ENCODE measurements at regions not wholly inside any gene's neighbourhood (a gene's known extent, or its start where the extent isn't known, plus 50 kb on each side); places are given as distances from the start of the nearest gene placed in this dataset.

GRCh38 chr3:34207002-34207401, 408.6 kb downstream of the PDCD6IP start:
- no peak for DNase-seq
- H3K27ac ChIP-seq, result no peak overlapping the region

GRCh38 chr3:34207806-34208205, 409.4 kb downstream of the PDCD6IP start:
- no peak for TF ChIP-seq CTCF (IDR thresholded peaks at IDR 0.05)
- DNase-seq (no peak), ATAC-seq (no peak)
- Histone ChIP-seq H3K27ac (no peak overlapping the region), H3K27me3 (no peaks in the 10 kb centered on the region), H3K4me1 (no peaks in the 10 kb centered on the region), H3K36me3 (no peaks in the 10 kb centered on the region), H3K4me3 (no peak overlapping the region), H3K9me3 (no peaks in the 10 kb centered on the region)
- intact Hi-C loops (cut with DNase I), result no loop called here

More at GRCh38 chr3:34207002-34207401, 408.6 kb downstream of the PDCD6IP start:
- H3K4me1 ChIP-seq, result no peaks in the 10 kb centered on the region
- ATAC-seq, result no peak
- no peak for TF ChIP-seq CTCF (IDR thresholded peaks at IDR 0.05)
- intact Hi-C loops (cut with DNase I), result no loop called here
- H3K36me3 ChIP-seq, result no peaks in the 10 kb centered on the region
- no peaks in the 10 kb centered on the region for H3K9me3 ChIP-seq
- no peak overlapping the region for H3K4me3 ChIP-seq
- no peaks in the 10 kb centered on the region for H3K27me3 ChIP-seq

- DNase-seq, result no peak
- H3K27ac ChIP-seq, result peak overlapping the region in 1 of 2 donors; percentile 36
- intact Hi-C loops (cut with DNase I), result no loop called here
- peak; percentile 77 for ATAC-seq
- no peak overlapping the region for H3K4me3 ChIP-seq
- H3K4me1 ChIP-seq, result peaks cover 0 to 5% of the 10 kb centered on the region in 2 donors
- TF ChIP-seq CTCF (IDR thresholded peaks at IDR 0.05), result no peak
- no peaks in the 10 kb centered on the region for H3K36me3 ChIP-seq
- H3K27me3 ChIP-seq, result no peaks in the 10 kb centered on the region
- no peaks in the 10 kb centered on the region for H3K9me3 ChIP-seq
Measured at GRCh38 chr3:34212175-34212574, 413.7 kb downstream of the PDCD6IP start.

- Histone ChIP-seq H3K27me3 (no peaks in the 10 kb centered on the region), H3K36me3 (no peaks in the 10 kb centered on the region), H3K27ac (peak overlapping the region in 1 of 2 donors; percentile 36), H3K4me1 (peaks cover 0 to 5% of the 10 kb centered on the region in 2 donors), H3K9me3 (no peaks in the 10 kb centered on the region), H3K4me3 (no peak overlapping the region)
- intact Hi-C loops (cut with DNase I), result no loop called here
- no peak for TF ChIP-seq CTCF (IDR thresholded peaks at IDR 0.05)
- DNase-seq (peak in 2 of 4 donors; percentile 15 to 43), ATAC-seq (peak; percentile 95)
Measured at GRCh38 chr3:34212656-34213055, 414.2 kb downstream of the PDCD6IP start.

- DNase-seq, result no peak
- ATAC-seq, result peak; percentile 65
- Histone ChIP-seq H3K27ac (no peak overlapping the region), H3K27me3 (no peaks in the 10 kb centered on the region), H3K4me3 (no peak overlapping the region), H3K4me1 (peaks cover 0 to 5% of the 10 kb centered on the region in 2 donors), H3K36me3 (no peaks in the 10 kb centered on the region), H3K9me3 (no peaks in the 10 kb centered on the region)
- TF ChIP-seq CTCF (IDR thresholded peaks at IDR 0.05), result no peak
- intact Hi-C loops (cut with DNase I), result no loop called here
Measured at GRCh38 chr3:34213478-34213877, 415.0 kb downstream of the PDCD6IP start.

Data from left lung (tissue), 4 donors.